Hypothalamus (tissue), 51 donors: ENCODE measurements at regions not wholly inside any gene's neighbourhood (a gene's known extent, or its start where the extent isn't known, plus 50 kb on each side); places are given as distances from the start of the nearest gene placed in this dataset.
A peak's percentile ranks its signal among the peaks of the same experiment; 100 is the strongest.

ENCODE experiments used
- DNase-seq, 51 donors: peaks; one replicate each; lab custom pipeline; 2025; lab: John Stamatoyannopoulos, UW

- DNase-seq = no peak
Observed at GRCh38 chr13:76715621-76716020, 170.6 kb downstream of the KCTD12 start.

DNA sequence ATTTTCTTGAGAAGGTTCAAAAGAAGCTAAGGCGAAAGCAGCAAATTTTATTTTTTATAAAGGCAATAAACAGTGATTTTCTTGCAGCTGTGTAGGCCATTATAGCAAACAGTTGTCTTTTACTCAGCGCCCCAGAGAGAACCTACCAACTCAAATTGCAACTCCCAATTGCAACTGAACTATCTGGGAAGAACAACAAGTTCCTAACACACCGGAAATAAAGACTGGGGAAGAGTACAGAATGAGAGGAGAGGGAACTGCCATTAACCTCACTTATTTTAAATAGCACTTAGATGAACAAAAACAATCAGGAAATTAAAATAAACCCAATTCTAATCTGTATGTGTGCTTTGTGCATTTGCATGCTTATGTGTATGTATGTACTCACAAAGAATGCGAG, 171.1 kb downstream of the KCTD12 start:
- DNase-seq = no peak

GRCh38 chr13:76713280-76713679, 172.9 kb downstream of the KCTD12 start:
- no peak for DNase-seq

DNA sequence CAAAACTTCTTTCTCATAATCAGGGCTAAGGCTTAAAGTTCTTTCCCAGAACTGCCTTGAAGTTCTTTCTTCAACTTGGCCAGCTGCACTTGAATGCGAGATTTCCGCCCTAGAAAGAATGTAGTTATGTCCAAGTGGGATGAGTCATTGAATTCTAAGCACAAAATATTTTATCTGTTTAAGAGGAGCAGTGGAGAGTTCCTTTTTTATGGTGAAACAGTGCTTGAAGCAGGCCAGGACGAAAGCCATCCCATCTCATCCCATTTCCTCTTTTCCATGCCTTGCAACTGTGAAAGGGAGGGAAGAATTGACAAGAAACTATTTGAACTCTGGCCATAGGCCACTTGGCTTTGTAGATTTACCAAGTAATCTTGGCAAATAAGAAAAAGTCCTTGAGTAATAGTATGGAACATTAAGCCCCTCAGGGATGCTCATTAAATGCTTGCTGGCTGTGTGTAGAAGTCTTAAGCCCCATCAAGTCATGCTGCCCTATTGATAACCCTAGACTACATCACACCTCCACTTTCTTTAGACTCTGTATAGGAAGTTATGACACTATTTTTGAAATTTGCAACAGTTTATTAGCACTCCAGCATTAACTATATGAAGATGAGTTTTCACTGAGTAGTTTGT, 174.5 kb downstream of the KCTD12 start:
- DNase-seq = peak in 1 of 51 donors; percentile 15

DNA sequence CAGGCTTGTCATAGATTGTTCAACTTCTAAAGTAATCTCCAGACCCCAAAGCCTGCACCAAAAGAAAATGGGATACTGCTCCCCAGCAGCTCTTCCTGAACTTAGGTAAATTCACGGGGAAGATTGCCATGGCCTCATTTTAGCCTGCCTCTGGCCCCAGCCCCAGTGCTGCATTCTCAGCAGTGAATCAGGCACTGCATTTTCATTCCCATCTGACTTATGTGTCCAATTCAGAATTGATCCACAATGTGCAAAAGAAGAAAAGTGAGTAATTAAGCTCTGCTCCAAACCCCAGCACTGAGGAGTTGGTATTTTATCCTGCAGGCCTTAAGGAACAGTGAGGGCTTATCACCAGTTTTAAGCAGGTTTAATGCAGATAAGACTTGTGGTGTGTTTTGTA, 176.4 kb downstream of the KCTD12 start:
- no peak for DNase-seq

DNA sequence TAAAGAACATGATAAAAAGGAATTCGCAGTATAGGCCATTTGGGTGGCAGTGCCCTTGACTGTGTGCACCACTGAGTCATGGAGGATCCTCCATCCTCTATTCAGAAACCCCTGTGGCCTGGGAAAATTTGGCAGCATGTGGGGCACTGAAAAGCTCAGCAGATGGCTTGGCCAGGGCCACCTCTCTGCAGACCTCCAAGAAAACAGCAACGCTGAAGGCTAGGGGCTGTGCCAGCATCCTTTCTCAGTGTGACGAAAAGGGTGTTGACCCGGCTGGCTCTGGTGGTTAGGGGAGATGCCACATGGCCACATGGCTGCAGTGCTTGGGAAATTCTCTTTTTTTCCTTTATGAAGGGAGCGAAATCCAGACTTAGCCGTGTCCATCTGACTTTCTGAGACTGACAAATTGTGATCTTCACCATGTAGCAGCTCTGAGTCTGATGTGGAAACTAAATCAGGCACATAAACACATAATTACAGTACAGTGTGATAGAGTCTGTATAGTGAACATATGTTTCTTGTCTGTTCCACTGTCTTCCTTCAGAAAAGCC, 178.0 kb downstream of the KCTD12 start:
- DNase-seq = peak in 31 of 51 donors; percentile 4 to 71 (median 32)

DNA sequence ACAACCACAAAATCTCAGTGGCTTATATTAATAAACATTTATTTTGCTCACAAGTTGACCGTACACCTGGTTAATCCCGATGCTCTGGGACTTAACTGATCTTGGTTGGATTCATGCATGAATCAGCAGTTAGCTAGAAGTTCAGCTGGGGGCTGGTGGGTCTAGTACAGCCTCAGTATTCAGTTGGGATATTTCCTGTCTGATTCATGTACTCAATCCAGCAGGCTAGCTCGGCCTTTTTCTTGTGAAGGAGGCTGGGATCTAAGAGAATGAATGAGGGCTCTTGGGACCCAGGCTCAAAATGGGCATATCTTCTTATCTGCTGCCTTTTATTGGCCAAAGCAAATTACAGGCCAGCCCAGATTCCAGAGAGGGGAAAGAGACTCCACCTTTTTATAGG, 178.8 kb downstream of the KCTD12 start:
- DNase-seq = no peak

- no peak for DNase-seq
Observed at GRCh38 chr13:76703621-76704288, 182.4 kb downstream of the KCTD12 start.

DNA sequence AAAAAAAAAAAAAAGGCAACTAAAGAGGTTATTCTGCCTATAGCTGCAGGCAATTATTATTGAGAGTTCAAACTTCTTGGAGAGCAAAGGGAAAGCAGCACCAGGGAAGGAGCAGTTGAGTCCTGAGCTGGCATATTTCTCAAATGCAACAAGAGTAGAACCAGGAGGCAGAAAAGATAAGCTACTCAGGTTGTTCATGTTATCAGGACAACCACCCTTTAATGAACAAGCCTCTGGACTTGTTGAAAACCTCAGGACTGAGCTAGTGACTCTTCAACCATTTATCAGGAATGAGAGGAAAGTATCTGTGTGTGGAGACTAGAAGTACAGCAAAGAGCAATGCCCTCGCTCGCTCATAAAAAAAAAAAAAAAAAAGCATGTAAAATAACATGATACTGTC, 183.0 kb downstream of the KCTD12 start:
- DNase-seq = no peak

- DNase-seq = no peak
Observed at GRCh38 chr13:76697288-76697687, 188.9 kb downstream of the KCTD12 start.

GRCh38 chr13:76696370-76696769, 189.8 kb downstream of the KCTD12 start:
- DNase-seq = no peak

- DNase-seq = no peak
Observed at GRCh38 chr13:76693086-76693485, 193.1 kb downstream of the KCTD12 start.

- DNase-seq = no peak
Observed at GRCh38 chr13:76692346-76692745, 193.9 kb downstream of the KCTD12 start.

GRCh38 chr13:76690611-76691010, 195.6 kb downstream of the KCTD12 start:
- no peak for DNase-seq

DNA sequence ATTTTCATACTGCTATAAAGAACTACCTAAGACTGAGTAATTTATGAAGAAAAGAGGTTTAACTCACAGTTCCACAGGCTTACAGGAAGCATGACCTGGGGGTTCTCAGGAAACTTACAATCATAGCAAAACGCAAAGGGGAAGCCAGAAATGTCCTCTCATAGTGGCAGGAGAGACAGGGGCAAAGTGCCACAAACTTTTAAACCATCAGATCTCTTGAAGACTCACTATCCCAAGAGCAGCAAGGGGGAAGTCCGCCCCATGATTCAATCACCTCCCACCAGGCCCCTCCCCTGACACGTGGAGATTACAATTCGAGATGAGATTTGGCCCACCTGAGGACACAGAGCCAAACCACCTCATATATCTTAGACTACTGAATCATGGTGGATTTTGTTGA, 198.7 kb downstream of the KCTD12 start:
- DNase-seq = no peak

- DNase-seq = no peak
Observed at GRCh38 chr13:76685938-76686337, 200.3 kb downstream of the KCTD12 start.

DNA sequence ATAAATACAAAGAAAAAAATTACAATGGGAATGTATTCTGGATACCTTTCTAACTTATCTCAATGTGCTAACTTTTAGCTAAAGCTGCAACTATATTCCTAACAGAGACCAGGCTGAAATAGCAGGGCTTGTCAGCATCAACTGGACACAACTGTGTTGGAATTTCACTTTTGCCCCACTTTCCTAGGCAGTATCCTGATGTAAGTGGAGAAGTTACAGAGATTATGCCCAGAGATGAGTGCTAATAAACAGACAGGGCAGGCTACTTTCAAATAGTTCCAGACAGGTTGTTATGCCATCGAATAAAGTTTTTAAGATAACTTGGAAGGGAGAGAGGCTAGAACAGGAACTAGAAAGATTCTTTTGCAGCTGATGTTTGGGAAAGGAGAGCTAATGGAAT, 201.9 kb downstream of the KCTD12 start:
- no peak for DNase-seq

GRCh38 chr13:76683854-76684253, 202.4 kb downstream of the KCTD12 start:
- no peak for DNase-seq

- no peak for DNase-seq
Observed at GRCh38 chr13:76683168-76683567, 203.0 kb downstream of the KCTD12 start.

DNA sequence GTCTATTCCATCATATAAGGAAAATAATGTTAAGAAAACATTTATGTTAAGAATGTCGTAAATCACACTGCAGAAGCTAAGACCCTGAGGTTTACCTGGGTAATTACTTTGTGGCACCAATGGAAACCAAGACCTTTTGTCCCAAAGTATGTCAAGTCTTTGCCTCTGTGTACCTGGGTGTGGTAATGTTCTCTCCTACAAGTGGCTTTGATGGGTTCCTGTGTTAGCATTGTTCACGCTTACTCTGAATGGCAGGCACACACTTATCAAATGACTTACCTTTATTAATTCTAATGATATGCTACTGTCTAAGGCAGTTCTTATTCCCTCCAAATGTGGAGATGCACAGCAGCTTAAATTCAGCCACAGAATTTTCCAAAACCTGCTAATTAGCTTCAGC, 206.1 kb downstream of the KCTD12 start:
- no peak for DNase-seq

GRCh38 chr13:76677043-76677442, 209.2 kb downstream of the KCTD12 start:
- DNase-seq = peak in 10 of 51 donors; percentile 0 to 22 (median 3)

DNA sequence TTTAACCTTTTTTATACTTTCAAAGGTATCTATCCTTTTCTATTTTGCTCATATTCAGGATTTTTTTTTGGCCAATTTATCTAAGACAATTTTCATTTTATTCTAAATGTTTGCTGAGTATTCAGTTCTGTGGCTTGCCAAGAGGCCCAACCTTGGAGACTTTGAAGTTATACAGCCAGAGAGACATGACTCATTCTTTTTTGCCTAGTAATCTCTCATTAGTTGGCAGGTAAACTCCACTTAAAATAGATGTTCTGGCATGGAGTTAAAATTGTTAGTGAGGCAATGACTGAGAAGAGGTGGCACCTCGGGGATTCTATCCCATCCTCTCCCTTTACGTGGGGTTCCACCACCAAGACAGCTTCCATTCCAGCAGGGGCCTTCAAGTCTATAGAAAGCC, 213.8 kb downstream of the KCTD12 start:
- DNase-seq = no peak
